Thoracic aorta (tissue), 2 donors: ENCODE measurements at regions not wholly inside any gene's neighbourhood (a gene's known extent, or its start where the extent isn't known, plus 50 kb on each side); places are given as distances from the start of the nearest gene placed in this dataset.

Experiments
- ATAC-seq: fragments of 150-250 bp; one replicate; pipeline ENCODE4 v1.8.0; 2017; ENCODE audit warnings: low read depth; ENCODE audit not compliant: insufficient number of reproducible peaks, low FRiP score
- DNase-seq: peaks from one replicate; pipeline ENCODE4 v3.0.0-alpha.2; 2020; ENCODE audit warnings: low spot score
- H3K27ac ChIP-seq, 2 donors: fragments of 200-600 bp; sonication (generic); 1 replicate in 1 of 2; 2 replicates in 1 of 2; pipeline ENCODE4 v1.5.1; 2016; ENCODE audit warnings: mild to moderate bottlenecking in 2 of 2, moderate library complexity in 2 of 2
- H3K27me3 ChIP-seq: fragments of 200-600 bp; sonication (generic); replicated peaks from 2 replicates; pipeline ENCODE4 v1.6.0; 2016; ENCODE audit warnings: mild to moderate bottlenecking; ENCODE audit not compliant: insufficient read depth
- H3K36me3 ChIP-seq: fragments of 200-600 bp; sonication (generic); one replicate; pipeline ENCODE4 v1.5.1; 2016
- H3K4me1 ChIP-seq, 2 donors: fragments of 200-600 bp; sonication (generic); 1 replicate in 1 of 2; 2 replicates in 1 of 2; pipeline versions ENCODE4 v1.5.1 to v1.6.0; 2016; ENCODE audit warnings: low read depth in 2 of 2, mild to moderate bottlenecking in 1 of 2; ENCODE audit not compliant: control insufficient read depth in 1 of 2
- H3K4me3 ChIP-seq: fragments of 200-600 bp; sonication (generic); 2 replicates; pipeline ENCODE4 v1.5.1; 2016; ENCODE audit warnings: mild to moderate bottlenecking
- H3K9me3 ChIP-seq: fragments of 200-600 bp; sonication (generic); 2 replicates; pipeline ENCODE4 v1.5.1; 2016
- CTCF ChIP-seq: fragments of 200-600 bp; sonication (generic); IDR thresholded peaks from one replicate; pipeline ENCODE4 v1.5.1; 2019; ENCODE audit warnings: antibody characterized with exemption

GRCh38 chr12:18818579-18819268 is 80.8 kb downstream of the CAPZA3 start:
- Histone ChIP-seq H3K27me3 (no peaks in the 10 kb centered on the region), H3K36me3 (no peaks in the 10 kb centered on the region), H3K27ac (no peak overlapping the region), H3K4me3 (no peak overlapping the region), H3K4me1 (no peaks in the 10 kb centered on the region), H3K9me3 (no peaks in the 10 kb centered on the region)
- TF ChIP-seq CTCF, result no peak
- ATAC-seq, result no peak
- DNase-seq, result no peak

GRCh38 chr12:18819484-18819883 is 81.6 kb downstream of the CAPZA3 start:
- Histone ChIP-seq H3K4me3 (no peak overlapping the region), H3K27me3 (no peaks in the 10 kb centered on the region), H3K36me3 (no peaks in the 10 kb centered on the region), H3K4me1 (no peaks in the 10 kb centered on the region), H3K27ac (no peak overlapping the region), H3K9me3 (no peaks in the 10 kb centered on the region)
- DNase-seq, result no peak
- ATAC-seq, result no peak
- TF ChIP-seq CTCF, result no peak

- TF ChIP-seq CTCF, result no peak
Measured at GRCh38 chr12:18823461-18823860, 85.5 kb downstream of the CAPZA3 start.

GRCh38 chr12:18824287-18824686 is 86.4 kb downstream of the CAPZA3 start:
- ATAC-seq (no peak), DNase-seq (no peak)

More at GRCh38 chr12:18823461-18823860, 85.5 kb downstream of the CAPZA3 start:
- Histone ChIP-seq H3K27ac (no peak overlapping the region), H3K36me3 (no peaks in the 10 kb centered on the region), H3K27me3 (no peaks in the 10 kb centered on the region), H3K4me3 (no peak overlapping the region), H3K9me3 (peaks cover 2% of the 10 kb centered on the region), H3K4me1 (no peaks in the 10 kb centered on the region)
- DNase-seq (no peak), ATAC-seq (no peak)

GRCh38 chr12:18825138-18825537 is 87.2 kb downstream of the CAPZA3 start:
- no peak for TF ChIP-seq CTCF
- no peaks in the 10 kb centered on the region for H3K36me3 ChIP-seq
- DNase-seq (no peak), ATAC-seq (no peak)
- no peaks in the 10 kb centered on the region for H3K27me3 ChIP-seq
- no peak overlapping the region for H3K27ac ChIP-seq
- H3K9me3 ChIP-seq, result peaks cover 9% of the 10 kb centered on the region
- no peak overlapping the region for H3K4me3 ChIP-seq
- no peaks in the 10 kb centered on the region for H3K4me1 ChIP-seq

More at GRCh38 chr12:18824287-18824686, 86.4 kb downstream of the CAPZA3 start:
- no peak for TF ChIP-seq CTCF
- Histone ChIP-seq H3K27ac (no peak overlapping the region), H3K27me3 (no peaks in the 10 kb centered on the region), H3K4me3 (no peak overlapping the region), H3K4me1 (no peaks in the 10 kb centered on the region), H3K36me3 (no peaks in the 10 kb centered on the region), H3K9me3 (peaks cover 9% of the 10 kb centered on the region)
